ENCODE measurements at regions not wholly inside any gene's neighbourhood (a gene's known extent, or its start where the extent isn't known, plus 50 kb on each side); places are given as distances from the start of the nearest gene placed in this dataset.

DNA sequence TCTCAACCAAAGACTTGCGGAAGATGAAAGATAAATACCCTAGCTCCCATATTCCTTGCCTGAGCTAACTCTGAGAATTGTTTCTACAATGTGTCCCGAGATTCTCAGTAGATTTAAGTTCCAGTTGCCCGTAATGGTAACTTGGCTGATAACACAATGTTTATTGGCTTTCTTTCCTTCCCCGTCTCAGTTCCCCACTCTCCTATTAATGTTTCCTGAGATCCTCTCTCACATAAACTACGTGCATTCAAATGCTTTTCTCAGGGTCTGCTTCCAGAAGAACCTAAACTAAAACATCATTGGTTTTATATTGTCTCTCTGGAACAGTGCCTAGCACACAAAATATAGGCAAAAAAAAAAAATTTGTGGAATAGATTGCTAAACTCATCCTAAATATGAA lies 794.2 kb upstream of the ADGRL2 start (continued):
- TF ChIP-seq, protein P1, sequence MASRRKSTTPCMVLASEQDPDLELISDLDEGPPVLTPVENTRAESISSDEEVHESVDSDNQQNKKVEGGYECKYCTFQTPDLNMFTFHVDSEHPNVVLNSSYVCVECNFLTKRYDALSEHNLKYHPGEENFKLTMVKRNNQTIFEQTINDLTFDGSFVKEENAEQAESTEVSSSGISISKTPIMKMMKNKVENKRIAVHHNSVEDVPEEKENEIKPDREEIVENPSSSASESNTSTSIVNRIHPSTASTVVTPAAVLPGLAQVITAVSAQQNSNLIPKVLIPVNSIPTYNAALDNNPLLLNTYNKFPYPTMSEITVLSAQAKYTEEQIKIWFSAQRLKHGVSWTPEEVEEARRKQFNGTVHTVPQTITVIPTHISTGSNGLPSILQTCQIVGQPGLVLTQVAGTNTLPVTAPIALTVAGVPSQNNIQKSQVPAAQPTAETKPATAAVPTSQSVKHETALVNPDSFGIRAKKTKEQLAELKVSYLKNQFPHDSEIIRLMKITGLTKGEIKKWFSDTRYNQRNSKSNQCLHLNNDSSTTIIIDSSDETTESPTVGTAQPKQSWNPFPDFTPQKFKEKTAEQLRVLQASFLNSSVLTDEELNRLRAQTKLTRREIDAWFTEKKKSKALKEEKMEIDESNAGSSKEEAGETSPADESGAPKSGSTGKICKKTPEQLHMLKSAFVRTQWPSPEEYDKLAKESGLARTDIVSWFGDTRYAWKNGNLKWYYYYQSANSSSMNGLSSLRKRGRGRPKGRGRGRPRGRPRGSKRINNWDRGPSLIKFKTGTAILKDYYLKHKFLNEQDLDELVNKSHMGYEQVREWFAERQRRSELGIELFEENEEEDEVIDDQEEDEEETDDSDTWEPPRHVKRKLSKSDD (CRISPR knock-in tag; IDR thresholded peaks at IDR 0.05; ENCODE audit: low read depth) = no peak
- TF ChIP-seq, protein P2, sequence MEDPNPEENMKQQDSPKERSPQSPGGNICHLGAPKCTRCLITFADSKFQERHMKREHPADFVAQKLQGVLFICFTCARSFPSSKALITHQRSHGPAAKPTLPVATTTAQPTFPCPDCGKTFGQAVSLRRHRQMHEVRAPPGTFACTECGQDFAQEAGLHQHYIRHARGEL (CRISPR knock-in tag; IDR thresholded peaks at IDR 0.05) = no peak

GRCh38 chr1:81004011-81004410 lies 796.7 kb upstream of the ADGRL2 start:
- Histone ChIP-seq H3K4me3 (replicated peaks in 1 of 3; ENCODE audit: insufficient read depth in 1 of 3, low read depth in 2 of 3, low read length in 3 of 3) (no peak overlapping the region), H3K4me2 (ENCODE audit: low read depth, low read length) (no peak overlapping the region), H3K27ac (ENCODE audit: extremely low read length, insufficient read depth, low read length) (no peak overlapping the region), H3K4me1 (ENCODE audit: insufficient read depth, low read length) (no peaks in the 10 kb centered on the region), H3K36me3 (replicated peaks in 1 of 2; ENCODE audit: control insufficient read depth in 1 of 2, insufficient read depth in 2 of 2, low read length in 2 of 2) (no peaks in the 10 kb centered on the region), H2AFZ (ENCODE audit: low read length) (no peak overlapping the region), H3K79me2 (ENCODE audit: insufficient read depth, low read length) (no peaks in the 10 kb centered on the region), H3K9me3 (ENCODE audit: low read length) (peaks cover 76% of the 10 kb centered on the region), H3K27me3 (ENCODE audit: control insufficient read depth in 1 of 2, insufficient read depth in 2 of 2, low read length in 2 of 2) (no peaks in the 10 kb centered on the region), H4K20me1 (ENCODE audit: insufficient read depth, low read length) (no peaks in the 10 kb centered on the region), H3K9ac (ENCODE audit: insufficient read depth, low read depth, low read length) (no peak overlapping the region)
- no TSS peak for BruUV-seq (replicated peaks)
- no peak for TF ChIP-seq FOXO1 (CRISPR knock-in tag; IDR thresholded peaks at IDR 0.05)
- no peak for TF ChIP-seq ZNF20 (CRISPR knock-in tag; IDR thresholded peaks at IDR 0.05)
- no peak for TF ChIP-seq ZFAT (CRISPR knock-in tag; conservative IDR thresholded peaks at IDR 0.05)
- TF ChIP-seq, protein P3, sequence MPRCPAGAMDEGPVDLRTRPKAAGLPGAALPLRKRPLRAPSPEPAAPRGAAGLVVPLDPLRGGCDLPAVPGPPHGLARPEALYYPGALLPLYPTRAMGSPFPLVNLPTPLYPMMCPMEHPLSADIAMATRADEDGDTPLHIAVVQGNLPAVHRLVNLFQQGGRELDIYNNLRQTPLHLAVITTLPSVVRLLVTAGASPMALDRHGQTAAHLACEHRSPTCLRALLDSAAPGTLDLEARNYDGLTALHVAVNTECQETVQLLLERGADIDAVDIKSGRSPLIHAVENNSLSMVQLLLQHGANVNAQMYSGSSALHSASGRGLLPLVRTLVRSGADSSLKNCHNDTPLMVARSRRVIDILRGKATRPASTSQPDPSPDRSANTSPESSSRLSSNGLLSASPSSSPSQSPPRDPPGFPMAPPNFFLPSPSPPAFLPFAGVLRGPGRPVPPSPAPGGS (CRISPR knock-in tag; IDR thresholded peaks at IDR 0.05) = no peak
- no peak for TF ChIP-seq ZBTB20 (CRISPR knock-in tag; IDR thresholded peaks at IDR 0.05; ENCODE audit: borderline replicate concordance, low read depth)
- no peak for TF ChIP-seq CBX1 (IDR thresholded peaks at IDR 0.05; ENCODE audit: low read depth)
- no peak for TF ChIP-seq ZMYM2 (CRISPR knock-in tag; IDR thresholded peaks at IDR 0.05)
- no peak for TF ChIP-seq ZNF446 (CRISPR knock-in tag; IDR thresholded peaks at IDR 0.05)
- no peak for DNase-seq (ENCODE audit: low spot score)
- ChIA-PET CTCF (ENCODE audit: low intra/inter-chr PET ratio, low total read pairs) (no interaction called here), POLR2A (no interaction called here)
- in situ Hi-C loops (cut with HindIII; ENCODE audit: extremely low pct_ligation_motif_present, low pct_unique_long_range_greater_than_20kb) = no loop called here
- WGBS (ENCODE audit: low lambda C conversion rate) = 26% methylated on average over 4 of the region's 4 CpGs
- no peak for FAIRE-seq
- intact Hi-C loops (cut with micrococcal nuclease; ENCODE audit: unreplicated experiment) = no loop called here
- no peak for ATAC-seq

Measured in HepG2 (cell line).